Stimulated activated naive CD4-positive, alpha-beta T cell (primary cell): ENCODE measurements at regions not wholly inside any gene's neighbourhood (a gene's known extent, or its start where the extent isn't known, plus 50 kb on each side); places are given as distances from the start of the nearest gene placed in this dataset.

Source experiments
- DNase-seq, 6 experiments: peaks; one replicate each; lab custom pipeline; 2025; lab: John Stamatoyannopoulos, UW

DNA sequence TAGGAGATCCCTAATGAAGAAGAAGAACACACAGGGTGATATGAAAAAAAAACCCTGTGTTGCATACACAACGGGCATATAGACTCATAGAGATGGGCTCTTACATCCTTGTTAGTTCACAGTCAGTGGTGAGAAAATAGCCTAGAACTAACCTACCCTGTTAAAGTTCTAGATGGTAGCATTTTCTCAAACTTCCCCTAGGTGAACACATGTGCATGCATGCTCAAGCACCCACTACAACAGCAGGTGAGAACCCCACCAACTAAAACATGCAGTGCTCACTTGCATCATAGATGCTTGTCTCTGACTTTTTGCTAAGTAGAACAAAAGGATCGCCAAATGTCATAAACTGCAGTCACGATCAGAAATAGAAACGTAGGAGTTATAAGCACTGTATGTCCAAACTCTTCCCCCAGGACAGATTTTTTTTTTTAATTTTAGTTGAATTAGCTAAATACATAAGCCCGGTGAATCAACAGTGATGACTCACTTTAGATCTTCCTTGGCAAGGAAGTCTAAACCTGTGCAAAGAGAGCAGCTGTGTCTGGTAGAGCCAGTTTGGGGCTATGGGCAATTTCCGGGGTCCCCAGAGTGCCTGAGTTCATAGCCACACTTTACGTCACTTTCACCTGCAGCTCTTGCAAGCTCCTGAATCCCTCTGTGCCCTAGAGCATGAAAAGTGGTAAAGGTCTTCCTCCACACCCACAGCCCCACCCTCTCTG is 96.2 kb upstream of the SEMA6D start:
- no peak for DNase-seq

DNA sequence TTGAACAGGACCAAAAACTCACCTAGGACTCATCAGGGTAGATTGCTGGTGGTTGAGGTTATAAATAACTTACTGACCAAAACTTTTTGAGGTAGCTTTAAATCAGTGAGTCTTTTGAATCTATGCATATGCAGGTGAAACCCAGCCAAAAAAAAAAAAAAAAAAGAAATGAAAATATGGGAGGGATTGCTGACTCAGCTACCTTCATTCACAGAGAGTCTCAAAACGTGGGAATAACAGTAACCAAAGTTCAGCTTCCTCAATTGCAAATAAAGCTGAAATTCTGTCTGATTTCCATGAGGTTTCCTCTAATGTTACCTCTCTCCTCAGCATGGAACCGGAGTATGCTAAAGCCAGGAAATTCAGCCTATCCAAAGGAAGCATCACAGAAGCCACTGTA is 95.2 kb upstream of the SEMA6D start:
- no peak for DNase-seq

- DNase-seq, result no peak
Measured at GRCh38 chr15:47624503-47624902, 92.8 kb upstream of the SEMA6D start.

- no peak for DNase-seq
Measured at GRCh38 chr15:47639042-47639441, 78.3 kb upstream of the SEMA6D start.

DNA sequence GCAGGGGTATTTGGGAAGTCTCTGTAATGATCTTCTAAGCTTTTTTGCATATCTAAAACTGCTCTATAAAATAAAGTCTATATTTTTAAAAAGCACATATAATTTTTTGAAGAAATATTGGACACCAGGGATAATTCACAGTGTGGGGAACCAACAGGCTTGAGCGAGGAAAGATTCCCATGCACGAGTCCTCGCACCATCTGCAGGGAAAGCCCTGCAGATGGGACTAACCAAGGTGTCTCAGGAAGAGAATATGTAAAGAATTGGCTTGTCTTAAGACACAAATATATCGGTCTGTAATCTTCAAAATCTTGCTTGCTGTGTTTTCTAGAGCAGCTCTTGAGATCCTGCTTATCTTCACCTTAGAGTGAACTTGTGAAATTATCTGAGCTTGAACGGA is 77.2 kb upstream of the SEMA6D start:
- no peak for DNase-seq

- DNase-seq, result no peak
Measured at GRCh38 chr15:47640901-47641300, 76.4 kb upstream of the SEMA6D start.

- DNase-seq, result no peak
Measured at GRCh38 chr15:47644722-47645121, 72.6 kb upstream of the SEMA6D start.

- no peak for DNase-seq
Measured at GRCh38 chr15:47650564-47650963, 66.7 kb upstream of the SEMA6D start.

DNA sequence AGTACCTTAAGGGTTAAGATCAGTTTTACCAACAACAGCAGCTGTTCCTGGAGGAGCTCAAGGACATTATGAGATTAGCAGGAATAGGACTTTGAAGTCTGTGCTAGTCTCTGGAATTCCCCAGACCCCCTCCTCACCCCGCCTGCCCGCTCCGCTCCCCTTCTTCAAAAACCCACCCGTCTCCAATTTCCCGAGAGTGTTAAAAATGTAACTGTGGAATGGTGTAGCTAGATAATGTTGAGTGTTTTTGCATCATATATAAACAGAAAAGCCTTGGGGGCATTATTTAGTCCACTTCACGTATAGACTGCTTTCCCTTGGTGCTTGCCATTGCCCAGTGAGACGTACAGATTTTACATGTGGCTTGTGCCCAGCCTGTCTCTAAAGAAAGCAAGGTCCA is 65.0 kb upstream of the SEMA6D start:
- no peak for DNase-seq

DNA sequence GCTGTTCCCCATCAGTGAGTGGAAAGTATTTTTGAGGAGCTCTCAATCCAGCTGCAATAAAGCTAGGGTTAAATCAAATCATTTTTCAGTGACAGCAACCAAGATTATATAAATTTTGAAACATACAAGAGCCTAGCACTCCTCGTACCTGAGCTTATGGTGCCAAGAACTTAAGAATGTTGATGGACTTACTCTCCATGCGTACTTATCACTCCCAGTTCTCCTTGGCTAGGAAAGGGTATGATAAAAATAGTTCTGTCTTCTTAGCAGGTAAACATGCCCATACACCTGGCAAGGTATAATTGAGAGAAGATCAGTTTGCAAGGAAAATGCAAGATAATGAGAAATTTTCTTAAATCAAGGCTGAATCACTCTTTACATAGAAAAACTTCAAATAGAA is 64.5 kb upstream of the SEMA6D start:
- DNase-seq, result no peak

GRCh38 chr15:47661661-47662180 is 55.6 kb upstream of the SEMA6D start:
- no peak for DNase-seq

DNA sequence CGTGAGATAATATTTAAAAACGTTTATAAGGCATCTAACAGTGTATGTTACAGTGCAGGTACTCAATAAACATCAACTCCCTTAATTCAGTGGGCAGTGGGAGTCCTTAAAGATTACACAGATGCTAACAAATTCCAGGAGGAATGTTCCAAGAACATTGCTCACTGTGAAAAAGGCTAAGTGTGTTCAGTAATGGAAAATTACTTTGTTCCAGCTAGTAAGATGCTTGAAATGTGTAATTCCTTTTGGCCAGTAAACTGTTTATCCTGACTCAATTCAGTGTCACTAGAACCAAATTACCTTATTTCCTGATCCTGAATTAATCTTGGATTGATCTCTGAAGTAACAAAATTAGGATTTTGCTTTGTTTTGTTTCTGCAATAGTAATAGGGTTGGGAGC is 54.2 kb upstream of the SEMA6D start:
- DNase-seq, result no peak
